DOHH2 (cell line): ENCODE measurements at regions not wholly inside any gene's neighbourhood (a gene's known extent, or its start where the extent isn't known, plus 50 kb on each side); places are given as distances from the start of the nearest gene placed in this dataset.

Experiments
- EZH2phosphoT487 ChIP-seq: fragments of 200-600 bp; sonication (generic); IDR thresholded peaks from 2 replicates; pipeline ENCODE4 v1.6.1; 2017; ENCODE audit warnings: borderline replicate concordance, mild to moderate bottlenecking, antibody characterized with exemption, low read length, moderate library complexity, mixed read lengths
- TF ChIP-seq, protein P1 (sequence below): fragments of 200-600 bp; sonication (generic); IDR thresholded peaks from one replicate; pipeline ENCODE4 v1.5.1; 2014; ENCODE audit warnings: antibody characterized with exemption, mild to moderate bottlenecking, low read depth, low read length; ENCODE audit not compliant: poor library complexity, severe bottlenecking

GRCh38 chr10:36885746-36886145, 239.7 kb upstream of the ANKRD30A start:
- TF ChIP-seq, protein P1, sequence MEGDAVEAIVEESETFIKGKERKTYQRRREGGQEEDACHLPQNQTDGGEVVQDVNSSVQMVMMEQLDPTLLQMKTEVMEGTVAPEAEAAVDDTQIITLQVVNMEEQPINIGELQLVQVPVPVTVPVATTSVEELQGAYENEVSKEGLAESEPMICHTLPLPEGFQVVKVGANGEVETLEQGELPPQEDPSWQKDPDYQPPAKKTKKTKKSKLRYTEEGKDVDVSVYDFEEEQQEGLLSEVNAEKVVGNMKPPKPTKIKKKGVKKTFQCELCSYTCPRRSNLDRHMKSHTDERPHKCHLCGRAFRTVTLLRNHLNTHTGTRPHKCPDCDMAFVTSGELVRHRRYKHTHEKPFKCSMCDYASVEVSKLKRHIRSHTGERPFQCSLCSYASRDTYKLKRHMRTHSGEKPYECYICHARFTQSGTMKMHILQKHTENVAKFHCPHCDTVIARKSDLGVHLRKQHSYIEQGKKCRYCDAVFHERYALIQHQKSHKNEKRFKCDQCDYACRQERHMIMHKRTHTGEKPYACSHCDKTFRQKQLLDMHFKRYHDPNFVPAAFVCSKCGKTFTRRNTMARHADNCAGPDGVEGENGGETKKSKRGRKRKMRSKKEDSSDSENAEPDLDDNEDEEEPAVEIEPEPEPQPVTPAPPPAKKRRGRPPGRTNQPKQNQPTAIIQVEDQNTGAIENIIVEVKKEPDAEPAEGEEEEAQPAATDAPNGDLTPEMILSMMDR: no peak
- no peak for TF ChIP-seq EZH2phosphoT487
